ENCODE measurements at regions not wholly inside any gene's neighbourhood (a gene's known extent, or its start where the extent isn't known, plus 50 kb on each side); places are given as distances from the start of the nearest gene placed in this dataset.

DNA sequence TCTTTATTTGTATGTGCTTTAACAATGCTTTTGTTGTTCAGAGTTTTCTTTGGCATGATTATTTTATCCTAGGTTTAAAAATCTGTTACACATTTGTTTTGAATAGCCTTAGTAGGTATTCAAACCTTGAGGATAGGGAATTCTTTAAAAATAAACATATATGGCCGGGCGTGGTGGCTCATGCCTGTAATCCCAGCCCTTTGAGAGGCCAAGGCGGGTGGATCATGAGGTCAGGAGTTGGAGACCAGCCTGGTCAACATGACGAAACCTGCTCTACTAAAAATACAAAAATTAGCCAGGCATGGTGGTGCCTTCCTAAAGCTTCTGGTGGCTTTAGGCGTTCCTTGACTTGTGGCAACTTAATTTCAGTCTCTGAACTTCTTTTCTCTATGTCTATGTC is 743.3 kb upstream of the EPHA6 start:
- WGBS (ENCODE audit: insufficient coverage): 79% methylated on average over 2 of the region's 5 CpGs
- Histone ChIP-seq H3K79me2 (ENCODE audit: control insufficient read depth, insufficient read depth, low read length) (no peaks in the 10 kb centered on the region), H3K4me1 (ENCODE audit: control insufficient read depth in 2 of 2, insufficient read depth in 2 of 2, low read length in 2 of 2) (no peaks in the 10 kb centered on the region), H3K9me3 (ENCODE audit: control extremely low read depth in 1 of 3, control insufficient read depth in 2 of 3, insufficient read depth in 1 of 3, low read length in 2 of 3) (peaks cover 0 to 17% (median 0%) of the 10 kb centered on the region in 3 donors), H3K36me3 (replicated peaks in 1 of 2; ENCODE audit: control extremely low read depth in 1 of 2, control insufficient read depth in 1 of 2, extremely low read depth in 1 of 2, insufficient read depth in 2 of 2, low read length in 1 of 2) (no peaks in the 10 kb centered on the region), H4K20me1 (ENCODE audit: control insufficient read depth, insufficient read depth, low read length, poor library complexity, severe bottlenecking) (no peaks in the 10 kb centered on the region), H3K9ac (ENCODE audit: low read length) (no peak overlapping the region), H3K27me3 (replicated peaks in 1 of 4; ENCODE audit: control extremely low read depth in 1 of 4, control insufficient read depth in 3 of 4, insufficient read depth in 4 of 4, low read length in 3 of 4) (no peaks in the 10 kb centered on the region), H3K27ac (ENCODE audit: low read length in 2 of 2) (no peak overlapping the region), H3K4me3 (ENCODE audit: control extremely low read depth in 1 of 5, extremely low read depth in 1 of 5, insufficient read depth in 1 of 5, low read depth in 2 of 5, low read length in 4 of 5) (no peak overlapping the region), H2AFZ (ENCODE audit: insufficient read depth, low read depth, low read length, poor library complexity, severe bottlenecking) (no peak overlapping the region), H3K4me2 (replicated peaks; ENCODE audit: low read depth, low read length, poor library complexity, severe bottlenecking) (no peak overlapping the region)
- Mint-ChIP-seq H3K9me3 (ENCODE audit: insufficient read depth) (no peaks in the 10 kb centered on the region), H3K27ac (no peak overlapping the region), H3K4me3 (no peak overlapping the region), H3K27me3 (no peaks in the 10 kb centered on the region), H3K4me1 (no peaks in the 10 kb centered on the region)
- DNase-seq (no peak), ATAC-seq (ENCODE audit: low read depth) (no peak)
- POLR2A ChIA-PET: no interaction called here
- intact Hi-C loops (cut with micrococcal nuclease): no loop called here
- CTCF ChIA-PET: no interaction called here
- TF ChIP-seq, protein P1, sequence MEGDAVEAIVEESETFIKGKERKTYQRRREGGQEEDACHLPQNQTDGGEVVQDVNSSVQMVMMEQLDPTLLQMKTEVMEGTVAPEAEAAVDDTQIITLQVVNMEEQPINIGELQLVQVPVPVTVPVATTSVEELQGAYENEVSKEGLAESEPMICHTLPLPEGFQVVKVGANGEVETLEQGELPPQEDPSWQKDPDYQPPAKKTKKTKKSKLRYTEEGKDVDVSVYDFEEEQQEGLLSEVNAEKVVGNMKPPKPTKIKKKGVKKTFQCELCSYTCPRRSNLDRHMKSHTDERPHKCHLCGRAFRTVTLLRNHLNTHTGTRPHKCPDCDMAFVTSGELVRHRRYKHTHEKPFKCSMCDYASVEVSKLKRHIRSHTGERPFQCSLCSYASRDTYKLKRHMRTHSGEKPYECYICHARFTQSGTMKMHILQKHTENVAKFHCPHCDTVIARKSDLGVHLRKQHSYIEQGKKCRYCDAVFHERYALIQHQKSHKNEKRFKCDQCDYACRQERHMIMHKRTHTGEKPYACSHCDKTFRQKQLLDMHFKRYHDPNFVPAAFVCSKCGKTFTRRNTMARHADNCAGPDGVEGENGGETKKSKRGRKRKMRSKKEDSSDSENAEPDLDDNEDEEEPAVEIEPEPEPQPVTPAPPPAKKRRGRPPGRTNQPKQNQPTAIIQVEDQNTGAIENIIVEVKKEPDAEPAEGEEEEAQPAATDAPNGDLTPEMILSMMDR (IDR thresholded peaks at IDR 0.05): no peak
- no peak for TF ChIP-seq EZH2 (IDR thresholded peaks at IDR 0.05; ENCODE audit: borderline replicate concordance, insufficient read depth, low read depth, low read length, poor library complexity, severe bottlenecking)

DNA sequence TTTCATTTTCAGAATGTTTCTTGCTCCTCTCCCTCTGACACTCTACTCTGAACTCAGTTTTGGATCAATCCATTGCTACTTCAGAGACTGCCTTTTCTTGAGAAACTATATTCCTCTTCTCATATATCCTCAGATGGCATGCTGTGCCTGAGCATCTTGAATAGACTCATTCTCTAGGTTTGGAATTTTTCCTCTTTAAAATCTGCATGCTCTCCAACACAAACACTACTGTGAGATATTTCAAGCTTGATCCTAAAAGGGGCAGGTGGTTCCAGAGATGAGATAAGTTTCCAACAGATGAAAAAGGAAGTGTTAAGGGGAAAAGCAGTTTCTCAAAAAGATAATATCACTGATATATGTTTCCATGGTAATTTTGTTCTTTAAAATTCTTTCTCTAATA is 742.2 kb upstream of the EPHA6 start:
- no peaks in the 10 kb centered on the region for H3K79me2 ChIP-seq (ENCODE audit: control insufficient read depth, insufficient read depth, low read length)
- Mint-ChIP-seq H3K9me3 (ENCODE audit: insufficient read depth) (no peaks in the 10 kb centered on the region), H3K4me3 (no peak overlapping the region), H3K27ac (no peak overlapping the region), H3K4me1 (no peaks in the 10 kb centered on the region), H3K27me3 (no peaks in the 10 kb centered on the region)
- POLR2A ChIA-PET: no interaction called here
- H3K4me3 ChIP-seq (ENCODE audit: control extremely low read depth in 1 of 5, extremely low read depth in 1 of 5, insufficient read depth in 1 of 5, low read depth in 2 of 5, low read length in 4 of 5): no peak overlapping the region
- no peak overlapping the region for H2AFZ ChIP-seq (ENCODE audit: insufficient read depth, low read depth, low read length, poor library complexity, severe bottlenecking)
- no peaks in the 10 kb centered on the region for H3K27me3 ChIP-seq (replicated peaks in 1 of 4; ENCODE audit: control extremely low read depth in 1 of 4, control insufficient read depth in 3 of 4, insufficient read depth in 4 of 4, low read length in 3 of 4)
- intact Hi-C loops (cut with micrococcal nuclease): no loop called here
- no peaks in the 10 kb centered on the region for H3K4me1 ChIP-seq (ENCODE audit: control insufficient read depth in 2 of 2, insufficient read depth in 2 of 2, low read length in 2 of 2)
- ATAC-seq (ENCODE audit: low read depth) (no peak), DNase-seq (no peak)
- TF ChIP-seq EZH2 (IDR thresholded peaks at IDR 0.05; ENCODE audit: borderline replicate concordance, insufficient read depth, low read depth, low read length, poor library complexity, severe bottlenecking): no peak
- TF ChIP-seq, protein P1 (IDR thresholded peaks at IDR 0.05): no peak
- CTCF ChIA-PET: no interaction called here
- H3K27ac ChIP-seq (ENCODE audit: low read length in 2 of 2): no peak overlapping the region
- H3K9me3 ChIP-seq (ENCODE audit: control extremely low read depth in 1 of 3, control insufficient read depth in 2 of 3, insufficient read depth in 1 of 3, low read length in 2 of 3): peaks cover 0 to 17% (median 0%) of the 10 kb centered on the region in 3 donors
- H3K9ac ChIP-seq (ENCODE audit: low read length): no peak overlapping the region
- H3K36me3 ChIP-seq (replicated peaks in 1 of 2; ENCODE audit: control extremely low read depth in 1 of 2, control insufficient read depth in 1 of 2, extremely low read depth in 1 of 2, insufficient read depth in 2 of 2, low read length in 1 of 2): no peaks in the 10 kb centered on the region
- H4K20me1 ChIP-seq (ENCODE audit: control insufficient read depth, insufficient read depth, low read length, poor library complexity, severe bottlenecking): no peaks in the 10 kb centered on the region
- no peak overlapping the region for H3K4me2 ChIP-seq (replicated peaks; ENCODE audit: low read depth, low read length, poor library complexity, severe bottlenecking)

Data from B cell (primary cell).